ENCODE measurements at regions not wholly inside any gene's neighbourhood (a gene's known extent, or its start where the extent isn't known, plus 50 kb on each side); places are given as distances from the start of the nearest gene placed in this dataset.

- ATAC-seq (ENCODE audit: insufficient number of reproducible peaks, low FRiP score, low read depth) = no peak
- Histone ChIP-seq H3K4me1 (ENCODE audit: control insufficient read depth in 1 of 2, low read depth in 2 of 2) (no peaks in the 10 kb centered on the region), H3K9me3 (no peaks in the 10 kb centered on the region), H3K27ac (no peak overlapping the region), H3K4me3 (no peak overlapping the region), H3K27me3 (replicated peaks; ENCODE audit: insufficient read depth) (no peaks in the 10 kb centered on the region), H3K36me3 (no peaks in the 10 kb centered on the region)
- no peak for DNase-seq (ENCODE audit: low spot score)
- TF ChIP-seq CTCF (IDR thresholded peaks at IDR 0.05) = no peak
These were observed 270.7 kb upstream of the C1orf174 start for GRCh38 chr1:4170548-4171340.

GRCh38 chr1:4171480-4172450, 271.7 kb upstream of the C1orf174 start:
- ATAC-seq (ENCODE audit: insufficient number of reproducible peaks, low FRiP score, low read depth) (no peak), DNase-seq (ENCODE audit: low spot score) (no peak)
- H3K4me3 ChIP-seq = no peak overlapping the region
- H3K9me3 ChIP-seq = no peaks in the 10 kb centered on the region
- no peaks in the 10 kb centered on the region for H3K36me3 ChIP-seq
- H3K27me3 ChIP-seq (replicated peaks; ENCODE audit: insufficient read depth) = no peaks in the 10 kb centered on the region
- TF ChIP-seq CTCF (IDR thresholded peaks at IDR 0.05) = no peak
- no peak overlapping the region for H3K27ac ChIP-seq
- H3K4me1 ChIP-seq (ENCODE audit: control insufficient read depth in 1 of 2, low read depth in 2 of 2) = no peaks in the 10 kb centered on the region

- Histone ChIP-seq H3K27ac (no peak overlapping the region), H3K4me1 (ENCODE audit: control insufficient read depth in 1 of 2, low read depth in 2 of 2) (no peaks in the 10 kb centered on the region), H3K4me3 (no peak overlapping the region), H3K9me3 (no peaks in the 10 kb centered on the region), H3K36me3 (no peaks in the 10 kb centered on the region), H3K27me3 (replicated peaks; ENCODE audit: insufficient read depth) (no peaks in the 10 kb centered on the region)
- ATAC-seq (ENCODE audit: insufficient number of reproducible peaks, low FRiP score, low read depth) = no peak
- DNase-seq (ENCODE audit: low spot score) = no peak
- no peak for TF ChIP-seq CTCF (IDR thresholded peaks at IDR 0.05)
These were observed 272.9 kb upstream of the C1orf174 start for GRCh38 chr1:4172644-4173599.

GRCh38 chr1:4173731-4174130, 273.7 kb upstream of the C1orf174 start:
- no peaks in the 10 kb centered on the region for H3K4me1 ChIP-seq (ENCODE audit: control insufficient read depth in 1 of 2, low read depth in 2 of 2)
- H3K27ac ChIP-seq = no peak overlapping the region
- no peaks in the 10 kb centered on the region for H3K9me3 ChIP-seq
- ATAC-seq (ENCODE audit: insufficient number of reproducible peaks, low FRiP score, low read depth) (no peak), DNase-seq (ENCODE audit: low spot score) (no peak)
- no peaks in the 10 kb centered on the region for H3K27me3 ChIP-seq (replicated peaks; ENCODE audit: insufficient read depth)
- TF ChIP-seq CTCF (IDR thresholded peaks at IDR 0.05) = no peak
- H3K4me3 ChIP-seq = no peak overlapping the region
- no peaks in the 10 kb centered on the region for H3K36me3 ChIP-seq
